Myocyte (in vitro differentiated cells): ENCODE measurements at regions not wholly inside any gene's neighbourhood (a gene's known extent, or its start where the extent isn't known, plus 50 kb on each side); places are given as distances from the start of the nearest gene placed in this dataset.

ENCODE experiments used
- DNase-seq: peaks from one replicate; pipeline ENCODE4 v3.0.0-alpha.2; 2012; ENCODE audit warnings: low read depth

- DNase-seq: no peak
Observed at GRCh38 chr2:144682248-144682647, 162.3 kb upstream of the ZEB2 start.

GRCh38 chr2:144681389-144681788, 161.5 kb upstream of the ZEB2 start:
- no peak for DNase-seq

GRCh38 chr2:144679942-144680341, 160.0 kb upstream of the ZEB2 start:
- DNase-seq: no peak

GRCh38 chr2:144678736-144679135, 158.8 kb upstream of the ZEB2 start:
- no peak for DNase-seq

- DNase-seq: no peak
Observed at GRCh38 chr2:144675731-144676130, 155.8 kb upstream of the ZEB2 start.

- DNase-seq: no peak
Observed at GRCh38 chr2:144675331-144675730, 155.4 kb upstream of the ZEB2 start.

- no peak for DNase-seq
Observed at GRCh38 chr2:144674071-144674470, 154.2 kb upstream of the ZEB2 start.

GRCh38 chr2:144673456-144673855, 153.5 kb upstream of the ZEB2 start:
- no peak for DNase-seq

- DNase-seq: no peak
Observed at GRCh38 chr2:144671695-144672455, 152.0 kb upstream of the ZEB2 start.

- no peak for DNase-seq
Observed at GRCh38 chr2:144670738-144671137, 150.8 kb upstream of the ZEB2 start.

GRCh38 chr2:144670080-144670479, 150.2 kb upstream of the ZEB2 start:
- DNase-seq: no peak

- no peak for DNase-seq
Observed at GRCh38 chr2:144669196-144669987, 149.5 kb upstream of the ZEB2 start.

- DNase-seq: no peak
Observed at GRCh38 chr2:144668493-144669110, 148.7 kb upstream of the ZEB2 start.

- no peak for DNase-seq
Observed at GRCh38 chr2:144666032-144666431, 146.1 kb upstream of the ZEB2 start.

- DNase-seq: no peak
Observed at GRCh38 chr2:144663207-144663606, 143.3 kb upstream of the ZEB2 start.

- no peak for DNase-seq
Observed at GRCh38 chr2:144660518-144661316, 140.8 kb upstream of the ZEB2 start.

- peak; percentile 91 for DNase-seq
Observed at GRCh38 chr2:144659731-144660275, 139.9 kb upstream of the ZEB2 start.

GRCh38 chr2:144654523-144654922, 134.6 kb upstream of the ZEB2 start:
- no peak for DNase-seq

- no peak for DNase-seq
Observed at GRCh38 chr2:144650907-144651306, 131.0 kb upstream of the ZEB2 start.

GRCh38 chr2:144648837-144649465, 129.0 kb upstream of the ZEB2 start:
- DNase-seq: no peak
